ENCODE measurements at regions not wholly inside any gene's neighbourhood (a gene's known extent, or its start where the extent isn't known, plus 50 kb on each side); places are given as distances from the start of the nearest gene placed in this dataset.

DNA sequence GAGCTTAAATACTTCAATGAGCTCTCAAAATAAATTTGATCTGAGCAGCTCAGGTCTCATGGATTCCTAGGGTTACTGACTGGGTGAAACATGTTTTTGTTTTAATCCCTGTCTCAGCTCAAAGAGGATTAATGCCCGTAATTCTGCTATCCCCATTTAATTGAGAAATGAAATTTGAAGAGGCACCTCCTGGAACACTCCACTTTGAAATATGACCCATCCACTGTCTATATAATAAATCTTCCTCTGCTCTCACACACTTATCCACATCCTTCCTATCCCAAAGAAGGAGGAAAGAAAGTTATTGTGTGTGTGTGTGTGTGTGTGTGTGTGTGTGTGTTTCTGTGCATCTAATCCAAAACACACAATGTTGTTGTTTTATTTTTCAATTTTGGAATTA, 2082.4 kb upstream of the PIK3C3 start:
- no peak for DNase-seq (ENCODE audit: low read depth)

DNA sequence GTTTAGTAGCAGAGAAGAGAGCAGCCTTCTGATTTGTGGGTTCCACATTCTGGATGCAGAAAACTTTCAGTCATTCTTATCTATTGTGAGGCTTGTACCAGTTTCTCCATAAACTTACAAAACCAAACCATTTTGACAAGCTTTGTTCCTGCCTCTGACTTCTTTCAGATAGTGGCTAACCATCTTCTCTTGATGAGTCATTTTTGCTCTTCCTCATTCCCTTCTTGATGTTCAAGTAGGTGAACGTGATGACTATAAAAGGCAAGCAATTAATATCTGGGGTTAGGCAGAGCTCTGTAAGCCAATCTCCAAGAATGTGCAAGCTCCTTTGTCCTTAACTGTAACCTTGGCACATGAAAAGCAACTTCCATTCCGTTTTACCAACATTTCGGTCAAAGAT, 2083.1 kb upstream of the PIK3C3 start:
- no peak for DNase-seq (ENCODE audit: low read depth)

DNA sequence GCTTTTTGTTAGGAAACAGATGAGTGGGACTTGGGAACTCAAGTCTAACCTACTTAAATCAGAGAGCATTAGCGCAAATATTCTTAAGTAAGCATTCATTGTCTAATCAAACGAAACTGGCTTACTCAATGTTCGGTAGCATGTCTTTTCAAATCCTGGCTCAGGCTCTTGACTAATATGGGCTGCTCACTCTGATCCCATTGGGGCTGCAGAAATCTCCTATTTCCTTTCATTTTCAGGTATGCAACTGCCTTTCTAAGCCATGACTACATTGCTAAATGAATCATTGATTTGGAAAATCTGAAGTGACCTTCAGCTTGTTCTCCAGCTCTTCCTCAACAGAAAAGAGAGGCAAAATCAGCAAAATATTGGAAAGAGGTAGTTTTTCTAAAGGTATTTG, 2084.4 kb upstream of the PIK3C3 start:
- no peak for DNase-seq (ENCODE audit: low read depth)

DNA sequence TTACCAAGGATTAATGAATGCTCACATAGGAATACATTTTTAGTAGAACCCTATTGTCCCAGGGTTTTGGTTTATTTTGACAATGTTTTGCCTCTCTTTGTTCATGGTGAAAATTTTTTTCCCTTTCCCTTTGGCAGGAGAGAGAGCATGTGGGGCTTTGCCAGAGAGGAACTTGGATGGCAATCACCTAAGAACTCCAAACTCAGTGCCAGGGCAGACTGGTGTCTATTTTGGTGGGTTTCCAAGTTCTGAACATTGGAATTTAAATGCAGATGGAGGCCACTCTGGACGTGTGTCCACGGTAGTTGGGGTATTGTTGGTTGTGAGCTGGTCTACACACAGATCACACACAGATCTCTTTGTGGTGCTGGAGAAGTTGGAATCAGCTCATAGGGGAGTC, 2091.1 kb upstream of the PIK3C3 start:
- DNase-seq (ENCODE audit: low read depth), result no peak

DNA sequence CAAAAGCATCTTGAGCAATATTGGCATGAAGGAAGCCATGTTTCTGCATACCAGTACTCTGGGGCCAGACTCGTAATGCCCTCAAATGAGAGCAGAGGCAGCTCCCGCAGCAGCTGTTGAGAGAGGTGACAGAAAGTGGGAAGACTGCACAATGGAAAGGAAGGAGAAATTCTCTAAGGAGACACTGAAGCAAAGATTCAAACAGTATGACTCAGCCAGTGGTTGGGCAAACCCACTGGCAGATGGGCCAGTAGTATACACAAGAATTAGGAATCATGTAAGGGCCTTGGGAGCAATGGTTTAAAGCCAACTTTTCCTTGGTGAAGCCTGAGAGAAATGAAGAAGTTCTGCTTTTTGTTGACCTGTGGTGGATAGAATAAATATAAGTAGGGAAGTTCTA, 2092.7 kb upstream of the PIK3C3 start:
- DNase-seq (ENCODE audit: low read depth), result no peak

DNA sequence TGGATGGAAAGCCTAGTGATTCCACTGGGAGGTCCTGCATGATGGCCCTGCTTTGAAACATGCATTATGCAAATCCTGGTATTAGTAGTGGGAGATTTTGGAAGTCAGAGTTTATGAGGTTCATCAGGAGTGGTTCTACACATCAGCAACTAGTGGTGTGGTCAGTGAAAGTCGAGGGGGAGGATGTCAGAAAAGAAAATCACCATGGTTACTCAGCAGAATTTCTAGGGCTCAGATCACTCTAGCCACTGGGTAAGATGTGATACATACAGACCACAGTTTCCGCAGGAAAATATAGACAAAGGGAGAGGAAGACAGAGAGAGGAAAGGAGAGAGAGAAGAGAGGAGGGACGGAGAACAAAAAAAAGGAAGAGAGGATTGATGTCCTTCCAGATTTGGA, 2100.7 kb upstream of the PIK3C3 start:
- no peak for DNase-seq (ENCODE audit: low read depth)

DNA sequence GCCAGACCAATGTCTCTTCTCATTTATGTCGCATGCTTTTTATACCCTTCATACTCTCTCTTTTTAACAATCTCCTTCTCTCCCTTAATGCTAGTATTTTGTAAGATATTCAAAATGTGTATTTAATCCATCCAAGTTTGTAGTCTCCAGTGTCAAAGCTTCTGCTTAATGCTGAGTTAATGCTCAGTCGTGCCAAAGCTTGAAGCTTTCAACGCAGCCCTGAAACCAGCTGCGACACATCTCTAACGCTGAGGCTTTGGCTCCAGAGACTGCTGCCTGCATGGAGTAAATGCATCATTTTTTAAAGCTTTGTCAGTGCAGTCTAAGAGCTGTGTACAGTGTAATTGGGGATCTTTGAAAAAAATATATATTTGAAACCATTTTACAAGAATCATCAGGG, 2108.8 kb upstream of the PIK3C3 start:
- DNase-seq (ENCODE audit: low read depth), result no peak

DNA sequence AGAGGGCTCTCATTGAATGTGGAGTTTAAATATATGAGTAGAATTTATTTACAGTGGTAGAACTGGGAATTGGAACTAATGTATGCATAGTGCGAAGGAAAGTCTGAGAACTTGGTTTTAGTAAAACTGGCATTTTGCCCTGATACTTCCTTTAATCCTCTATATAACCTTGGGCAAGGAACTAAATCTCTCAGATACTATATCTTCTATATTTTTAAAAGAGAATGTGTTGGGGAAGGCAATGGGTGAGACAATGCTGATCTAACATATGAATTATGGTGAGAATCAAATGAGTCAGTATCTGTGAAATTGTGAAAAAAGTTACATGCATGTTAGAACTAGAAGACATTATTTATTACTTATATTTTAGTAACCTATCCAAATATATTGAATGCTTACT, 2109.4 kb upstream of the PIK3C3 start:
- DNase-seq (ENCODE audit: low read depth), result no peak

DNA sequence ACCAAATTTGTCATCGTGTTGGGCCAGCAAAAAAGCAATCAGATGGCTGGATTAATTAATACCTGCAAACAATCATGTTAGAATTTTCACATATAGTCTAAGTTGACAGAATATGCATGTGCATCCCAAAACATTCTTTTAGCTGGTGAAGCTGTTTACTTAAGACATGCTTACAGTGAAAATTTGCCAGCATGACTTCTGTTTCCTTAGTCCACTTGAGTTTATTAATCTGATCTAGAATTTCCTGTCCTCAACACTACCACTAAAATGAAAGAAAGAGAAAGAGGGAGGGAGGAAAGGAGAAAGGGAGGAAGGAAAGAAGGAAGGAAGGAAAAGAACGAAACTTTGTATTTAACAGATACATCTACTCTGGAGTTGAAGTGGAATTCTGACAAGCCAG, 2109.9 kb upstream of the PIK3C3 start:
- DNase-seq (ENCODE audit: low read depth), result no peak

DNA sequence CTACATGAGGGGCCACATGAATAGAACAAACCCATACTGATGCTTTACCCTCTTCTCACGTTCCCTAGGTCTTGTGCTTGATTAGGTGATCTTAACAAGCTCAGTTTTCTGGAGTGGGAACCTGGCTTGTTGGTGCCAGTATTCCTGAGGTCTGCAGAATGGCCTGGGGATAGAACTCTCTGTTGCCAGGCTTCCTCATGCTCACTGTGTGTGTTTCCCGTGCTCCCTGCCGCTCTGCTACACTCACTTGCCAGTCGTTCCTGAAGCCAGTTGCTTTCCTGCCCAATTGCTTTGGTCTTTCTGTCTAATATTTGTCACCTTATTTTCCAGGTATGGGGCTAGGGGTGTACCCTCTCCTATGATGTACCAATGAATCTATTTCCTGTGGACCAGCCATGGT, 2111.5 kb upstream of the PIK3C3 start:
- DNase-seq (ENCODE audit: low read depth), result no peak

DNA sequence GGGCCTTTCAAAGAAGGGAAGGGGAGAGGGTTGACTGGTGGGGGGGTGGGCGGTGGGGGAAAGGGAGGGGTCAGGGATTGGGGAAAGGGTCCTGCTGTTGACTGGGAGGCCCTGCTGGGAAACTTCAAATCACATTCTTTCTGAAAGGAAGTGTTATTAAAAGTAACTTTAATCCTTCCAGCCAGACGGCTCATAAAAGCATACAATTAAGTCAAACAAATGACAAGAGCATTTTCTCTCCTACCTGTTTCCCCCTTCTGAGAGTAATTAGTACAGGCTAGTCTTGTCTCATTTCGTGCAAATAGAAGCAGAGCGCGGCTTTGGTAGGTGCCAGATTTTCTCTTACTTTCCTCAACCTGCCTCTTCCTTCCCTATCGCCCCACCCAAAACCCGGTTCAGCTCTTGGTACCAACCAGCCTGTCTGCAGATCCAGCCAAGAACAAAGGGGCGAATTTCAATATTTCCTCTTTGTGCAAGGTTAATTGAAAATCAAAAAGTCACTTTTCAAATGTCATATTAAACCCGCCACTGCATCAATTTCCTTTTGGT, 2112.6 kb upstream of the PIK3C3 start:
- DNase-seq (ENCODE audit: low read depth), result no peak

DNA sequence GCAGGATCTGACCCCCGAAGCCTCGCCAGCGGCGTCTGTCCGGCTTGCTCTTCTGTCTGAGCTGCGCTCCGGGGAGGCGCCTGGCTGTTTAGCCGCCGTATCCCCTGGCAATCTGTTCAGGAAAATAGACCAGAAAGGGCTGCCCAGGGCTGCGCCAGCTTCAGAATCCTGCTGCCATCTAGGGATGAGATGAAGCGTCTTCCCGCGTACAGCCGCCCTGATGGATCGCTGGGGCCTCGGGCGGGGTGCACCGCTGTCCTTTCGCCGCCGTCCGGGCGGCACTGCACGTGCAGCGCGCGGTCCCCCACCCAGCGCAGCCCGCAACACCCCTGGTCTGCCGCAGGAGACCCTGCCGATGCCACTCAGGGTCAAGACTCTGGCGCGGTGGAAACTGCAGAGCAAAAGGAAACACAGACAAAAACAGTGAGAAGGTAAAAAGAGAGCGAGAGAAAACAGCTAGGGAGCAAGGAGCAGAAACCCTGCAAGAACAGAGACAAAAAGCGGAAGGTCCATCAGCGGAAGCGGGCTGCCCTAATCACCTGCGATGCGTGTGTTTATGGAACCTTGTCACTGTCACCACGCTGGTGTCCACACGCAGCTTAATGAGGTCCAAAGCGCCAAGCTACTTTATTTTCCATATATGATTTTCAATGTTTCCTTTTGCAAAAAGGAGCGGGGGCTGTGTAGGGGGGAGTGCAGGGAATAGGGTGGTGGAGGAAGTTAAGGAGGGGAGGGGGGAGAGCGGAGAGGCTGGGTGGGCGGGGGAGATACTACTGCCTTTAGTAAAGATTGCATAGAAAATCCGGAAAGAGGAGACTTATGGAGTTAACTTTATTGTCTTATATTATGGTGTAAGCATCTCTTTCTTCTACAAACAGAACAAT, 2113.3 kb upstream of the PIK3C3 start:
- DNase-seq (ENCODE audit: low read depth), result no peak

DNA sequence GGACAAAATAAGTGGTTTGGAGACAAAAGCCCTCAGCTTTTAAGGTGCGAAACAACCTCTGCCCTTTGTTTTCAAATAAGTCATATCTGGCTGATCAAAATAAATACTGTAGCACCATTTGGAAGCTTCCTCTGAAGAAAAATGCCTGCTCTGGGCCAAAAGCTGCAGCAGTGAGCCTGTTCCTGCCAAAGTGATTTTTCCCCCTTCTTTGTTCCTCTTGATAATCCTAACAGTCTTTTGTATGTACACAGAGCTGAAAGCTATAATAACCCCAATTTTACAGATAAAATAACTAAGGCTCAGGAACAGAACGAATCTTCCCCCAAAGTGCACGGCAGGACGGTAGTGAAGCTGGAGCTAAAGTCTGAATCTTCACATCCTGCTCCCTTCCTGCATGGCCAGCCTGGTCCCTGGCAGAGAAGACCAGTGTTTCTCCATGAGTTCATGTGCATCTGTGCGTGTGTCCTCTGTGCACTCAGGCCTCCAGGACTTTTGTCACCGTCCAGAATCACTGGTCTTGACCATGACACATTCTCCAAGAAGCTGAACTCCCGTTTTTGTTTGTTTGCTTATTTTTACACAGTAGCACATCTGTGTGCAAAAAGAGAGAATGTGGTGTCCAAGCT, 2114.1 kb upstream of the PIK3C3 start:
- DNase-seq (ENCODE audit: low read depth), result no peak

DNA sequence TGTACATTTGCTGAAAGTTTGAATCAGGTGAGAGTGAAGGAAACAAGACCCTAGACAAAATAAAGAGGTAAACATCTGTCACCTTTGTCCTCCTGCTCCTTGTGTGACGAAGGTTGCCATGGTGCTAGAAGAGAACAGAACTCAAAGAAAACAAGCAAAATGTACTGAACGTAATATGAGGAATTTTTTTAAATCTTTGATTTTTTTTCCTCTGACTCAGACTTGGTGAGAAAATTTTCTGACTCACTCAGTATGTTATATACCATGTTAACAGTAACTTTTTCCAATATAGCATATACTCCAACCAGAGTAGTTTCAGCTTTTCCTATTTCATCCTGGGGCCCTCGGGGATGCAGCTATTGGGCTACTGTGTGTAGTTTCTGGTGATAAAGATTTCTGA, 2114.6 kb upstream of the PIK3C3 start:
- no peak for DNase-seq (ENCODE audit: low read depth)

DNA sequence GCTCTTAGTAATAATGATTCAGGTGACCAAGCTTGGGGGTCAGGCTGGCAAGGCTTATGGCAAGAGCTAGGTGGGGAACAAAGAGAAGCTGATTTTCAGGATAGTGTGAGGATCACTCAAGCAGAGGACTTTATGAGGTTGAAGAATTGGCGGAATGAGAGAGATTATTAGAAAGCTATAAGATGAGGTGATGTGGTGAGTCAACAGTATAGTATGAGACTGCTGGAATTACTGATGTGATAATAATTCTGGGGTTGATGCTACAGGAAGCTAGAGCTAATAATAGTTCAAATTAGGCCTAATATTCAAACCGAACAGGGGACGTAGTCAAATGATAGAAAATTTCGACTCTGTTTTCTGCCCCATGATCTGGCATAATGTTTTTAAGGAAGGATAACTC, 2115.3 kb upstream of the PIK3C3 start:
- no peak for DNase-seq (ENCODE audit: low read depth)

DNA sequence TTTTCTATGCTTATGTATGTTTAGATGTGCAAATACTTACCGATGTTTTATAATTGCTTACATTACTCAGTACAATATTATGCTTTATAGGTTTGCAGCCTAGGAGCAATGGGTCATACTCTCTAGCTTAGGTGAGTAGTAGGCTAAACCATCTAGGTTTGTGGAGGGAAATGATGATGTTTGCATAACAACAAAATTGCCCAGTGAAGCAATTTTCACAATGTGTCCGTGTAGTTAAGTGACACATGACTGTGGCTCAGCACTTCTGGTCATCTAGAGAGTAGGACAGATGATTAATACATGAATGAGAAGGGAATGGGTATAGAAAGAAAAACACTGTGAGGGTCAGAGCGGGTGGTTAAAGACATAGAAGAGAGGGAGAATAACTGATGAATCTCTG, 2116.2 kb upstream of the PIK3C3 start:
- DNase-seq (ENCODE audit: low read depth), result no peak

DNA sequence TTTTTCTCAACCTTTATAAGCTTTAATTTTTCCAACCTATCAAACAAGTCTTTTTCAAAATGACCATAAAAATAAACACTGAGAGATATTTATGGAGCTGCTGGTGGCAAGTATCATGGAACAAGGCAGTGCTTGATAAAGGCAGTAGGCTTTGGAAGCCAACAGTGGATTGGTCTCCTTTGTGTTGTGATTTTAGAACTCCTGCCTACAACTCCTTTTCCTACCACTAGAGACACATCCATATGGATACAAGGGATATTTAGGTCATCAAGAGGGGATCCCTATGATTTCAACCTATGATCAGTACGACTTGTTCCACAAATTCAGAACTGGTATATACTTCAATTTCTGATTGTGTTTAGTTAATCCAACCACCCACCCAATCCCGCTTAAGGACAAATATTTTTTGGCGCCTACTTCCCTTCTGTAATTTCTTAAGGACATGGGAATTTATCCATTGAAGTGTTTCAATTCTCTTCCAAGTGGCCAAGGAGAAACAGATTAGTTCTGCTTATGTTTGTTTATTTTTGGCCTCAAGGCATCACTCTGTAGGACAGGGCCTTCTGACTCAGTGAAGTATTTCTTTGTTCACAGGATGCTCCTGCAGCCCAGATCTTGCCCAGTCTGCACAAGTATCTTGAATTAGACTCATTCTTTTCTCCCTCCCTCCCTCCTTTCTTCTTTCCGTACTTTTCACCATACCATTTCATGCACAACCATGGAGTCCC, 2119.6 kb upstream of the PIK3C3 start:
- DNase-seq (ENCODE audit: low read depth), result no peak

DNA sequence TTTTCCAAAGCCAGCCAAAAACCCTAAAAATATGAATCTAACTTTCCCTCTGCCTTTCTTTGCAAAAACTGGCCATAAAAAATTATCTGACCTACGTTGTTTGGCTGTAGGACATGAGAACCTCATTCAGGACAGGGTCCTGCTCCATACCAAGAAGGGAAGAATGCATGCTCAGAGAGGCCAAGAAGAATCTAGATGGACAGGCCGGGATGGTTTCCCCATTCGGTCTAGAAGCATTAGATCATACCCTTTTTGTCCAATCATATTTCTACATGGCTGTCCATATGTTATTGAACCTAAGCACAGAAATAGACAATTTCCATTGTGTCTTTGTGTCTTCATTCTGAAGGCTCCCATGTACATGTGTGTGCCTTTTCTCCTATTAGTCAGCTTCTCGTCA, 2120.4 kb upstream of the PIK3C3 start:
- no peak for DNase-seq (ENCODE audit: low read depth)

DNA sequence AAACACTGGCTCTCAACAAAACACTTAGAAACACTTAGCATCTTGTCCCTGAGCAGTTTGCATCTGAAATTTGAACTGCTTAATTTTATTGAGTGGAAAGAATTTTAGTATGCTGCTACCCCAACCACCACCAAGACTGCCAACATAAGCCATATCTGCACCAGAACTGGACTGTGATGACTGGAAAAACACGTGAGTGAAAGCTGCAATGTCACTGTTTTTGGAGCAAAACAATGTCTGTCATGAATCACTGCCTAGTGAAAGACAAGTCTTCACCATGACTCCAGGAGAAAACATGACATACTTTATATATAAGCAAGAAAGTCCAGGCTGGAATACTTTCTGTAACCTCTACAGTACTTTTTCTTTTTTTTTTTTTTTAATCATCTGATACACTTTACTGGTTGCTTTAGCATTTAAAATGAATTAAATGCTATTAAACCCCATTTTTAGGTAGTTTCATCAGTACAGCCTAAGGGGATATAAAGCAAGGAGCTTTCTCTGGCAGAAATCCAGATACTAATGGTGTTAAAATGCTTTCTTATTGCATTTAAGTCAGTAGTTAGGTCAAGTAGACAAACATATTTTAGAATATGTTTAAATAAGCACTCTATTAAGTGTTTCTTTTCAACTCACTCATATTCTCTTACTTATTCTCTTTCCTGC, 2129.4 kb upstream of the PIK3C3 start:
- DNase-seq (ENCODE audit: low read depth), result no peak

DNA sequence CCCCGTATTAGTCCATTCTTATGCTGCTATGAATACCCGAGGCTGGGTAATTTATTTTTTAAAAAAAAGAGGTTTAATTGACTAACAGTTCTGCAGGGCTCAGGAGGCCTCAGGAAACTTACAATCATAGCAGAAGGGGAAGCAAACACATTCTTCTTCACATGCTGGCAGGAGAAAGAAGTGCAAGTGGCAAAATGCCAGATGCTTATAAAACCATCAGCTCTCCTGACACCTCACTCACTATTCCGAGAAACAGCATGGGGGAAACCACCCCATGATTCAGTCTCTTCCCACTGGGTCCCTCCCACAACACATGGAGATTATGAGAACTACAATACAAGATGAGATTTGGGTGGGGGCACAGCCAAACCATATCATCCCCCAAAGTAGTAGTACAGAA, 2148.5 kb upstream of the PIK3C3 start:
- no peak for DNase-seq (ENCODE audit: low read depth)

DNA sequence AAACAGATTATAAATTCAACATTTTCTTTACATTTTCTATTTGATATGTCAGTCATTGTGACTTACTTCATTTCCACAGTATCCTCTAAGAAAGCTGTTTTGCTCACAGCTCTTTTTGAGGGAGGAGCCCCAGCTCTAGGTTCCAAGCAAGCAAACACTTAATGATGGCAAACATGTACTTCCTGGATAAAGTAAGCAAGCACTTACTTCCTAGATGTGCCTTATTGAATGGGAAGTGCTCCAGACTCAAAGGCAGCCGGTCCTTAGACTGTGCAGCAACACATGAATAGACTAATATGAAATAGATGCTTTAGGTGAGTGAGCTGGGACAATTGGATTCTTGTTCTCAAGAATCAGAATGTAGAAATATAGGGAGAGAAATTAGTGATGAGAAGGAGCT, 2149.8 kb upstream of the PIK3C3 start:
- no peak for DNase-seq (ENCODE audit: low read depth)

DNA sequence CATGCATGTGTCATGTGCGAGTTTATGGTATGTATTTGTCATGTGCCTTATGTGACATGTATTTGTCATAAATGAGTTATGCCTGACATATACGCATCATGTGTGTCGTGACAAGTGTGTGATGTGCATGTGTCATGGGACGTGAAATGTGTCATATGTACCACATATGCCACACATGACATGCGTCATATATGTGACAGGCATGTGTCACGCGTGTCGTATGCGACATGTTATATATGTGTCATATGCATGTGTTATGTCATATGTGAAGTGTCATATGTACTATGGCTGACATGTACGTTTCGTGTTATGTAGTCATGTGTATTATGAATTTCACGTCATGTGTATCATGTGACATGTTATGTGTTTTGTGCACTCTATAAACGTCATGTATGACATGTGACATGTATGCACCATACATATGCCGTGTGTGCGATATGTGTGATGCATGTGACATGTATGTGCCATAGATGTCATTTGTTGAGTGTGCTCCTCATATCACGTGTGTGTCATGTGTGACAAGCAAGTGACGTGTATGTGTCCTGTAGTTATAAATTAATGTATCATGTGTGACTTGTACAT, 2152.3 kb upstream of the PIK3C3 start:
- no peak for DNase-seq (ENCODE audit: low read depth)
